NCI-H146 treated with DMSO at 0.1 percent for 48 hours (cell line): ENCODE measurements at regions not wholly inside any gene's neighbourhood (a gene's known extent, or its start where the extent isn't known, plus 50 kb on each side); places are given as distances from the start of the nearest gene placed in this dataset.

Experiments
- DNase-seq: peaks from one replicate; lab custom pipeline; 2025; ENCODE audit not compliant: unreplicated experiment; lab: John Stamatoyannopoulos, UW

- no peak for DNase-seq
These were observed 58.9 kb upstream of the FAM20C start for GRCh38 chr7:133470-133869.

- no peak for DNase-seq
These were observed 58.3 kb upstream of the FAM20C start for GRCh38 chr7:134029-134428.

GRCh38 chr7:134561-135256 is 57.7 kb upstream of the FAM20C start:
- no peak for DNase-seq

GRCh38 chr7:135257-135653 is 57.1 kb upstream of the FAM20C start:
- DNase-seq = no peak

- DNase-seq = no peak
These were observed 56.4 kb upstream of the FAM20C start for GRCh38 chr7:135731-136645.

- DNase-seq = no peak
These were observed 55.1 kb upstream of the FAM20C start for GRCh38 chr7:137094-137891.

GRCh38 chr7:139131-139530 is 53.2 kb upstream of the FAM20C start:
- DNase-seq = peak; percentile 32

GRCh38 chr7:139561-140243 is 52.7 kb upstream of the FAM20C start:
- no peak for DNase-seq

- no peak for DNase-seq
These were observed 51.4 kb upstream of the FAM20C start for GRCh38 chr7:140996-141395.

GRCh38 chr7:142248-142941 is 50.0 kb upstream of the FAM20C start:
- no peak for DNase-seq
